GM12878 (cell line): ENCODE measurements at regions not wholly inside any gene's neighbourhood (a gene's known extent, or its start where the extent isn't known, plus 50 kb on each side); places are given as distances from the start of the nearest gene placed in this dataset.

Source experiments
- ATAC-seq: fragments of 200-7000 bp; cut with Tn5 transposase; 3 replicates; pipeline ENCODE4 v1.9.1; 2020; ENCODE audit warnings: mild to moderate bottlenecking, moderate library complexity
- BruUV-seq: library from RNA; stranded (reverse); fragments of 400-500 nt; replicated peaks from 2 replicates; lab custom pipeline; 2021; lab: Mats Ljungman, UMichigan
- CTCF ChIA-PET: fragments of 300-600 bp; sonication (Branson Sonifier 250); formaldehyde crosslinking; extraction: SDS; loops from one replicate; lab custom pipeline; 2021; ENCODE audit warnings: inconsistent platforms; lab: Yijun Ruan, JAX
- POLR2A ChIA-PET: fragments of 350-600 bp; formaldehyde crosslinking; extraction: SDS; loops from one replicate; lab custom pipeline; 2021; ENCODE audit warnings: inconsistent platforms; lab: Charles Lee
- RAD21 ChIA-PET: fragments of 300-600 bp; sonication (Branson Sonifier 250); formaldehyde crosslinking; loops from one replicate; lab custom pipeline; 2023; ENCODE audit warnings: antibody characterized with exemption; ENCODE audit not compliant: unreplicated experiment; lab: Charles Lee
- SMC1A ChIA-PET: fragments of 300-600 bp; sonication (Branson Sonifier 250); formaldehyde crosslinking; loops from one replicate; lab custom pipeline; 2023; ENCODE audit not compliant: unreplicated experiment, uncharacterized antibody; lab: Charles Lee
- DNase-seq: peaks from one replicate; pipeline ENCODE4 v3.0.0-alpha.2; 2011; ENCODE audit warnings: low read depth, low spot score
- FAIRE-seq: peaks from 3 replicates; lab custom pipeline; 2011; peaks lifted over from hg19 to GRCh38; lab: Jason Lieb, UNC
- H2AFZ ChIP-seq: 2 replicates; pipeline ENCODE4 v1.6.0; 2011; ENCODE audit warnings: low read depth, low read length, control low read depth; ENCODE audit not compliant: control insufficient read depth
- H3K27ac ChIP-seq: 2 replicates; pipeline ENCODE4 v1.5.1; 2011; ENCODE audit warnings: control low read depth; ENCODE audit not compliant: control insufficient read depth, insufficient read depth
- H3K27me3 ChIP-seq, 2 experiments: replicated peaks in 1 of 2; 2 replicates each; pipeline versions ENCODE4 v1.6.0 to v1.6.1; 2011; ENCODE audit warnings: low read length in 1 of 2; ENCODE audit not compliant: control insufficient read depth in 2 of 2, insufficient read depth in 2 of 2
- H3K36me3 ChIP-seq, 2 experiments: 2 replicates each; pipeline ENCODE4 v1.5.1; 2011; ENCODE audit warnings: low read length in 1 of 2; ENCODE audit not compliant: control insufficient read depth in 2 of 2, insufficient read depth in 2 of 2
- H3K4me1 ChIP-seq: 2 replicates; pipeline ENCODE4 v1.6.1; 2011; ENCODE audit warnings: mild to moderate bottlenecking, low read length, moderate library complexity, mixed read lengths; ENCODE audit not compliant: control insufficient read depth, insufficient read depth
- H3K4me2 ChIP-seq: 2 replicates; pipeline ENCODE4 v1.6.0; 2011; ENCODE audit warnings: control low read depth; ENCODE audit not compliant: control insufficient read depth, insufficient read depth
- H3K4me3 ChIP-seq: fragments of 200-600 bp; sonication (generic); 2 replicates; pipeline ENCODE4 v1.5.1; 2016
- H3K79me2 ChIP-seq: 2 replicates; pipeline ENCODE4 v1.6.0; 2011; ENCODE audit warnings: low read length; ENCODE audit not compliant: control insufficient read depth, insufficient read depth
- H3K9ac ChIP-seq: 2 replicates; pipeline ENCODE4 v1.8.0; 2011; ENCODE audit warnings: low read length, control low read depth, mixed read lengths; ENCODE audit not compliant: control insufficient read depth, insufficient read depth
- H3K9me3 ChIP-seq: replicated peaks from 3 replicates; pipeline ENCODE4 v1.5.1; 2011; ENCODE audit warnings: mild to moderate bottlenecking, low read length; ENCODE audit not compliant: control insufficient read depth, insufficient read depth
- H4K20me1 ChIP-seq: 2 replicates; pipeline ENCODE4 v1.6.0; 2011; ENCODE audit not compliant: control insufficient read depth, insufficient read depth
- BCL11A ChIP-seq: IDR thresholded peaks from 2 replicates; pipeline ENCODE4 v1.6.1; 2011; ENCODE audit warnings: low read depth, low read length
- BMI1 ChIP-seq: fragments of 450-650 bp; IDR thresholded peaks from 2 replicates; pipeline ENCODE4 v1.6.1; 2016; ENCODE audit warnings: mild to moderate bottlenecking, moderate library complexity, borderline replicate concordance
- BRCA1 ChIP-seq: IDR thresholded peaks from 2 replicates; pipeline ENCODE4 v1.6.1; 2011; ENCODE audit warnings: low read depth, low read length, improper control_type of control experiment
- CEBPB ChIP-seq, 2 experiments: fragments of 150-350 bp in 1 of 2; IDR thresholded peaks; 2 replicates each; pipeline ENCODE4 v1.6.1; 2012 to 2014; ENCODE audit warnings: low read depth in 2 of 2, low read length in 2 of 2, borderline replicate concordance in 1 of 2, inconsistent platforms in 1 of 2
- FOS ChIP-seq: IDR thresholded peaks from 3 replicates; pipeline ENCODE4 v1.6.1; 2011; ENCODE audit warnings: borderline replicate concordance; ENCODE audit not compliant: insufficient read length; ENCODE audit errors: extremely low read depth
- GABPA ChIP-seq: IDR thresholded peaks from 2 replicates; pipeline ENCODE4 v1.6.1; 2014; ENCODE audit warnings: antibody characterized with exemption, low read depth, mild to moderate bottlenecking, inconsistent platforms
- IRF4 ChIP-seq: IDR thresholded peaks from 2 replicates; pipeline ENCODE4 v1.6.1; 2011; ENCODE audit warnings: low read depth, low read length
- KAT2A ChIP-seq: conservative IDR thresholded peaks from 2 replicates; pipeline ENCODE4 v1.6.1; 2011; ENCODE audit warnings: low read depth, low read length; ENCODE audit not compliant: control insufficient read depth
- MYB ChIP-seq: fragments of 150-350 bp; IDR thresholded peaks from 2 replicates; pipeline ENCODE4 v1.6.1; 2014; ENCODE audit warnings: mild to moderate bottlenecking, low read depth, low read length, borderline replicate concordance
- PAX5 ChIP-seq: IDR thresholded peaks from 2 replicates; pipeline ENCODE4 v1.6.1; 2011; ENCODE audit warnings: low read depth, low read length, borderline replicate concordance
- PRDM15 ChIP-seq: fragments of 450-650 bp; formaldehyde crosslinking; IDR thresholded peaks from 2 replicates; pipeline ENCODE4 v1.4.0; 2020; ENCODE audit warnings: mild to moderate bottlenecking, moderate library complexity
- RELA ChIP-seq: fragments of 450-650 bp; IDR thresholded peaks from 2 replicates; pipeline ENCODE4 v1.8.0; 2014; ENCODE audit warnings: borderline replicate concordance; ENCODE audit not compliant: partially characterized antibody
- SIX5 ChIP-seq: IDR thresholded peaks from 2 replicates; pipeline ENCODE4 v1.6.1; 2011; ENCODE audit warnings: mild to moderate bottlenecking, low read depth, low read length, moderate library complexity; ENCODE audit not compliant: severe bottlenecking
- SKIL ChIP-seq: fragments of 450-650 bp; IDR thresholded peaks from 2 replicates; pipeline ENCODE4 v1.6.1; 2017; ENCODE audit warnings: mild to moderate bottlenecking, low read depth, inconsistent platforms; ENCODE audit not compliant: poor library complexity, severe bottlenecking
- SP1 ChIP-seq: IDR thresholded peaks from one replicate; pipeline ENCODE4 v1.6.1; 2011; ENCODE audit warnings: low read depth, low read length
- TBL1XR1 ChIP-seq: IDR thresholded peaks from 2 replicates; pipeline ENCODE4 v1.6.1; 2012; ENCODE audit warnings: low read depth, low read length, improper control_type of control experiment
- ZZZ3 ChIP-seq: IDR thresholded peaks from 2 replicates; pipeline ENCODE4 v1.6.1; 2011; ENCODE audit warnings: low read depth; ENCODE audit not compliant: control insufficient read depth, insufficient read length
- WGBS: methylation state at CpG from one replicate; pipeline ENCODE4 v1.1.6; 2016; ENCODE audit warnings: low lambda C conversion rate; ENCODE audit not compliant: insufficient replicate concordance, insufficient coverage; ENCODE audit errors: missing lambda C conversion rate; 5-methylcytosine and 5-hydroxymethylcytosine counted together
- in situ Hi-C: fragments of 300-500 bp; cut with MboI; formaldehyde crosslinking; loops from 9 replicates; pipeline ENCODE4 v1.14.3; 2018; ENCODE audit warnings: mixed read lengths
- intact Hi-C: fragments of 100-400 bp; cut with micrococcal nuclease; formaldehyde crosslinking; loops from one replicate; pipeline ENCODE4 v1.14.2; 2022; ENCODE audit not compliant: unreplicated experiment

- no peaks in the 10 kb centered on the region for H3K79me2 ChIP-seq
- WGBS: 0% methylated on average over 1 of the region's 1 CpG
- H2AFZ ChIP-seq: no peak overlapping the region
- ATAC-seq (no peak), FAIRE-seq (no peak), DNase-seq (no peak)
- H3K27ac ChIP-seq: no peak overlapping the region
- H3K4me3 ChIP-seq: no peak overlapping the region
- H3K9me3 ChIP-seq: no peaks in the 10 kb centered on the region
- TF ChIP-seq KAT2A: no peak
- TF ChIP-seq SIX5: no peak
- no peak for TF ChIP-seq BMI1
- no peak for TF ChIP-seq CEBPB (IDR thresholded peaks at IDR 0.05; ENCODE audit: borderline replicate concordance in 1 of 2, low read depth in 2 of 2, low read length in 2 of 2)
- TF ChIP-seq RELA: no peak
- no peak for TF ChIP-seq FOS
- TF ChIP-seq GABPA: no peak
- TF ChIP-seq TBL1XR1: no peak
- no peak for TF ChIP-seq ZZZ3
- TF ChIP-seq SP1: no peak
- no peak for TF ChIP-seq PRDM15 (CRISPR knock-in tag)
- TF ChIP-seq MYB: no peak
- TF ChIP-seq IRF4: no peak
- TF ChIP-seq PAX5: no peak
- no peak for TF ChIP-seq SKIL
- TF ChIP-seq BCL11A: no peak
- TF ChIP-seq BRCA1: no peak
- ChIA-PET POLR2A (no interaction called here), CTCF (no interaction called here), RAD21 (no interaction called here), SMC1A (no interaction called here)
- intact Hi-C loops: no loop called here
- in situ Hi-C loops: no loop called here
- H3K36me3 ChIP-seq: no peaks in the 10 kb centered on the region
- no peaks in the 10 kb centered on the region for H3K4me1 ChIP-seq
- BruUV-seq: no TSS peak
- H3K4me2 ChIP-seq: no peak overlapping the region
- H3K27me3 ChIP-seq: no peaks in the 10 kb centered on the region
- H4K20me1 ChIP-seq: no peaks in the 10 kb centered on the region
- no peak overlapping the region for H3K9ac ChIP-seq
Measured at GRCh38 chr6:145077382-145077781, 657.9 kb downstream of the EPM2A start.
